Kidney epithelial cell (primary cell): ENCODE measurements at regions not wholly inside any gene's neighbourhood (a gene's known extent, or its start where the extent isn't known, plus 50 kb on each side); places are given as distances from the start of the nearest gene placed in this dataset.
"Not testable (repeated sequence)": the region's sequence is repeated elsewhere in the genome, so short reads cannot be mapped to it uniquely, and the experiment has no call there.

Experiments
- DNase-seq: peaks from one replicate; pipeline ENCODE4 v3.0.0-alpha.2; 2010; ENCODE audit warnings: low read depth
- H3K27me3 ChIP-seq: 2 replicates; pipeline ENCODE4 v1.6.0; 2011; ENCODE audit warnings: low read length; ENCODE audit not compliant: control insufficient read depth, insufficient read depth
- H3K36me3 ChIP-seq: 2 replicates; pipeline ENCODE4 v1.5.1; 2011; ENCODE audit warnings: low read length; ENCODE audit not compliant: control insufficient read depth, insufficient read depth
- H3K4me3 ChIP-seq: 2 replicates; pipeline ENCODE4 v1.5.1; 2011; ENCODE audit warnings: low read depth, mild to moderate bottlenecking, control low read depth, low read length
- CTCF ChIP-seq: IDR thresholded peaks from 2 replicates; pipeline ENCODE4 v1.5.1; 2011; ENCODE audit warnings: mild to moderate bottlenecking, moderate library complexity, low read length, control low read depth, inconsistent platforms; ENCODE audit not compliant: insufficient read depth, poor library complexity, severe bottlenecking

DNA sequence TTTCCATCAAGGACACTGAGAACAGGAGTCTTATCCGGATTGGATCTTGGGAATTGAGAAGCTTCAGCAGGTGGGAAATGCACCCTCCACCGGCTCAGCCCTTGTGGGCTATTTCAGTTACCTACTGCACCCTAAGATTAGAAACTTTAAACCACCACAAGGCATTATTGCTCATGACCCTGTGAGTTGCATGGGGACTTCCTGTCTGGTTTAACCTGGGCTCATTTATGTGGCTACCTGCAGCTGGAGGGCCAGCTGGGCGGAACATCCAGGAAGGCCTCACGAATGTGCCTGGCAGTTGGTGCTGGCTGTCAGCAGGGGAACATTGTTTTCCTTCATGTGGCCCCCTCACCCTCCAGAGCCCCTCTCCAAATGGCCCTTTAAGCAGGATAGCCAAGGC lies 164.1 kb downstream of the DEFB131A start:
- DNase-seq = no peak
- Histone ChIP-seq H3K4me3 (no peak overlapping the region), H3K36me3 (no peaks in the 10 kb centered on the region), H3K27me3 (no peaks in the 10 kb centered on the region)
- TF ChIP-seq CTCF = no peak

GRCh38 chr4:9610321-9610720 lies 166.1 kb downstream of the DEFB131A start:
- not testable (repeated sequence) for H3K4me3 ChIP-seq, H3K36me3 ChIP-seq, H3K27me3 ChIP-seq
- DNase-seq = peak; percentile 4

DNA sequence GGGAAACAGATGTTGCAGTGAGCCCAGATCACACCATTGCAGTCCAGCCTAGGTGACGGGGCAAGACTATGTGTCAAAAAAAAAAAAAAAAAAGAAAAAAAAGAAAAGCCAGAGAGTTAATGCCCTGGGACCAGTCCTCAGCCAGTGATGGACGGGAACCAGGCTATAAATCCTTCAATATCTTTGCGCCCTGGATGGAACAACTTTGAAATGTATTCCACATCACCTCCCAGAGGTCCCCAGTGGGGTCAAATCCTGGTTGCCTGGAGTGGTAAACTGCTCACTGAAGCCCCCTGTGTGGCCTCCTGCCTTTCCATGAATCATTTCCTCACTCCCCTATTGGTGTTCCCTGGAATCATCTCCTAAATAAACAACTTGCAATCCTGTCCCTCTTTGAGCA lies 166.9 kb downstream of the DEFB131A start:
- DNase-seq = no peak
- Histone ChIP-seq H3K4me3 (no peak overlapping the region), H3K27me3 (no peaks in the 10 kb centered on the region), H3K36me3 (no peaks in the 10 kb centered on the region)
- no peak for TF ChIP-seq CTCF

- not testable (repeated sequence) for H3K36me3 ChIP-seq, DNase-seq, H3K27me3 ChIP-seq, H3K4me3 ChIP-seq
Observed at GRCh38 chr4:9636411-9636810, 145.0 kb upstream of the DRD5 start.

DNA sequence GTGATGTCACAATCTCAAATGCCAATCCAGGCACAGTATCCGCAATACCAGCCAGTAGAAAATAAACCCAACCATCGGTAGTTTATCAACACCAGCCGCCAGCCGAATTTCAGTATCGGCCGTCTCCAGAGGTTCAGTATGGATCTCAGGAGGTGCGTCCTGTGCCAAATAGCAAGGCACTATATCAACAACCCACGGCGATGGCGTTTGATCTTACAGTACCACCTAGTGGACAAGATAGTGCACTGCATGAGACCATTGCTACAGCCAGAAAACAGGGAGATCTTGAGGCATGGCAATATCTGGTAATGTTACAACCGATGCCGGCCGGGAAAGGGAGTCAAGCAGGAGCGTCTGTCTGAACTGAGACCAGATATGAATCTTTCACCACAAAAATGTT lies 121.8 kb upstream of the DRD5 start:
- not testable (repeated sequence) for DNase-seq, H3K36me3 ChIP-seq, H3K4me3 ChIP-seq, H3K27me3 ChIP-seq
- peak; percentile 29 for TF ChIP-seq CTCF

- H3K4me3 ChIP-seq, H3K36me3 ChIP-seq, DNase-seq, H3K27me3 ChIP-seq: not testable (repeated sequence)
Observed at GRCh38 chr4:9660955-9661354, 120.5 kb upstream of the DRD5 start.

DNA sequence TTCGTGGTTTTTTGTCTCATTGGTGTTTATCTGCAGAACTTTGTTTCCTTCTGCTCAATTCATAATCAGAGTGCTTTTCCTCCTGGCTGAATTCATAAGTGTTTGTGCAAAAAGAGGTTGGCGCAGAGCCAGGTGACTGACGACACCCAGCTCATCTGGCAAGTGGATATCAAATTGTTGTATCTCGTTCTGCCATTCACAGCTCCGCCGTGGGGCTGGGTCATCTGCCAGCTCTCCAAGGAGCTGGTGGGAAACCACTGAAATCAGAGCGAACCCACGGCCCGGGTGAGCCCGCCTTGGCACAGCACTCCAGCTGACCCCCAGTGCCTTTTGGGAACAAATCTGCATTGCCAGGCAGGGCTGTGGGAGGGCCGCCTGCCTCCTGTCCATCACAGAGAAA lies 110.7 kb upstream of the DRD5 start:
- H3K27me3 ChIP-seq, H3K36me3 ChIP-seq, H3K4me3 ChIP-seq, DNase-seq: not testable (repeated sequence)

DNA sequence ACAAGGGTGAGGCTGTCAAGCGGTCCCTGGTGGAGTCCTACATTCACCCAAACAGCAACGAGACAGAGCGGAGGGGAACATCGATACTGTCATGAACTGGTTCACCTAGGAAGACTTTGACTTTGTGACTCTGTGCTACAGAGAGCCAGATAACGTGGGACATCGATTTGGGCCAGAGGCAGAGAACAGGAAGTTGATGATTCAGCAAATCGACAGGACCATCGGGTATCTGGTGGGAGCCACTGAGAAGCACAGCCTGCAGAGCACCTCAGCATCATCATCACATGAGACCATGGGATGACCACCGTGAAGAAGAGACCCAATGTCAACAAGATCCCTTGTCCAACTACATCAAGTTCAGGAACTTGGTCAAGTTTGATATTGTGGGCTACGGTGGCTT lies 104.1 kb upstream of the DRD5 start:
- not testable (repeated sequence) for H3K27me3 ChIP-seq, DNase-seq, H3K4me3 ChIP-seq, H3K36me3 ChIP-seq
